ENCODE measurements at regions not wholly inside any gene's neighbourhood (a gene's known extent, or its start where the extent isn't known, plus 50 kb on each side); places are given as distances from the start of the nearest gene placed in this dataset.

GRCh38 chr14:61106959-61107641 lies 126.1 kb downstream of the SLC38A6 start:
- Histone ChIP-seq H3K9ac (ENCODE audit: insufficient read depth, low read length) (no peak overlapping the region), H3K4me1 (ENCODE audit: control insufficient read depth, extremely low read depth, insufficient read depth, low read length) (peaks cover 36% of the 10 kb centered on the region), H3K4me3 (replicated peaks in 1 of 4; ENCODE audit: control extremely low read depth in 1 of 4, insufficient read depth in 1 of 4, low read depth in 3 of 4, low read length in 4 of 4) (no peak overlapping the region), H3K79me2 (ENCODE audit: control insufficient read depth, insufficient read depth, low read length) (no peaks in the 10 kb centered on the region), H3K36me3 (ENCODE audit: control insufficient read depth, insufficient read depth, low read length) (no peaks in the 10 kb centered on the region), H4K20me1 (ENCODE audit: control insufficient read depth, extremely low read depth, insufficient read depth, low read length) (no peaks in the 10 kb centered on the region), H3K27me3 (ENCODE audit: control insufficient read depth, insufficient read depth, low read length) (no peaks in the 10 kb centered on the region), H3K4me2 (ENCODE audit: extremely low read depth, insufficient read depth, low read length) (no peak overlapping the region), H3K27ac (ENCODE audit: insufficient read depth, low read length) (no peak overlapping the region), H3K9me3 (ENCODE audit: control insufficient read depth, insufficient read depth, low read depth, low read length) (no peaks in the 10 kb centered on the region), H2AFZ (ENCODE audit: low read length) (no peak overlapping the region)
- DNase-seq (ENCODE audit: low read depth in 2 of 2) = peak in 1 of 2 donors; percentile 72
- TF ChIP-seq EZH2 (IDR thresholded peaks at IDR 0.05; ENCODE audit: low read length, missing control alignments) (no peak), CTCF (conservative IDR thresholded peaks at IDR 0.05 in 1 of 2, IDR thresholded peaks at IDR 0.05 in 1 of 2; ENCODE audit: low read depth in 1 of 2, low read length in 2 of 2) (peak in 1 of 2 donors; percentile 34)

GRCh38 chr14:61106271-61106958 lies 125.4 kb downstream of the SLC38A6 start:
- Histone ChIP-seq H2AFZ (ENCODE audit: low read length) (no peak overlapping the region), H3K27me3 (ENCODE audit: control insufficient read depth, insufficient read depth, low read length) (no peaks in the 10 kb centered on the region), H3K4me3 (replicated peaks in 1 of 4; ENCODE audit: control extremely low read depth in 1 of 4, insufficient read depth in 1 of 4, low read depth in 3 of 4, low read length in 4 of 4) (no peak overlapping the region), H4K20me1 (ENCODE audit: control insufficient read depth, extremely low read depth, insufficient read depth, low read length) (no peaks in the 10 kb centered on the region), H3K9ac (ENCODE audit: insufficient read depth, low read length) (no peak overlapping the region), H3K27ac (ENCODE audit: insufficient read depth, low read length) (no peak overlapping the region), H3K4me2 (ENCODE audit: extremely low read depth, insufficient read depth, low read length) (no peak overlapping the region), H3K36me3 (ENCODE audit: control insufficient read depth, insufficient read depth, low read length) (no peaks in the 10 kb centered on the region), H3K9me3 (ENCODE audit: control insufficient read depth, insufficient read depth, low read depth, low read length) (no peaks in the 10 kb centered on the region), H3K79me2 (ENCODE audit: control insufficient read depth, insufficient read depth, low read length) (no peaks in the 10 kb centered on the region), H3K4me1 (ENCODE audit: control insufficient read depth, extremely low read depth, insufficient read depth, low read length) (peaks cover 41% of the 10 kb centered on the region)
- no peak for DNase-seq (ENCODE audit: low read depth in 2 of 2)
- TF ChIP-seq EZH2 (IDR thresholded peaks at IDR 0.05; ENCODE audit: low read length, missing control alignments) (no peak), CTCF (conservative IDR thresholded peaks at IDR 0.05 in 1 of 2, IDR thresholded peaks at IDR 0.05 in 1 of 2; ENCODE audit: low read depth in 1 of 2, low read length in 2 of 2) (no peak)

- Histone ChIP-seq H2AFZ (ENCODE audit: low read length) (peak overlapping the region; percentile 6), H3K4me1 (ENCODE audit: control insufficient read depth, extremely low read depth, insufficient read depth, low read length) (peaks cover 32% of the 10 kb centered on the region), H3K4me3 (replicated peaks in 1 of 4; ENCODE audit: control extremely low read depth in 1 of 4, insufficient read depth in 1 of 4, low read depth in 3 of 4, low read length in 4 of 4) (no peak overlapping the region), H3K36me3 (ENCODE audit: control insufficient read depth, insufficient read depth, low read length) (no peaks in the 10 kb centered on the region), H3K4me2 (ENCODE audit: extremely low read depth, insufficient read depth, low read length) (no peak overlapping the region), H3K9me3 (ENCODE audit: control insufficient read depth, insufficient read depth, low read depth, low read length) (no peaks in the 10 kb centered on the region), H3K27me3 (ENCODE audit: control insufficient read depth, insufficient read depth, low read length) (no peaks in the 10 kb centered on the region), H3K9ac (ENCODE audit: insufficient read depth, low read length) (peak overlapping the region; percentile 50), H4K20me1 (ENCODE audit: control insufficient read depth, extremely low read depth, insufficient read depth, low read length) (no peaks in the 10 kb centered on the region), H3K79me2 (ENCODE audit: control insufficient read depth, insufficient read depth, low read length) (no peaks in the 10 kb centered on the region), H3K27ac (ENCODE audit: insufficient read depth, low read length) (peak overlapping the region; percentile 90)
- DNase-seq (ENCODE audit: low read depth in 2 of 2) = no peak
- TF ChIP-seq EZH2 (IDR thresholded peaks at IDR 0.05; ENCODE audit: low read length, missing control alignments) = no peak
- TF ChIP-seq CTCF (conservative IDR thresholded peaks at IDR 0.05 in 1 of 2, IDR thresholded peaks at IDR 0.05 in 1 of 2; ENCODE audit: low read depth in 1 of 2, low read length in 2 of 2) = no peak
Measured at GRCh38 chr14:61104358-61104757, 123.3 kb downstream of the SLC38A6 start.
